ENCODE measurements at regions not wholly inside any gene's neighbourhood (a gene's known extent, or its start where the extent isn't known, plus 50 kb on each side); places are given as distances from the start of the nearest gene placed in this dataset.

DNA sequence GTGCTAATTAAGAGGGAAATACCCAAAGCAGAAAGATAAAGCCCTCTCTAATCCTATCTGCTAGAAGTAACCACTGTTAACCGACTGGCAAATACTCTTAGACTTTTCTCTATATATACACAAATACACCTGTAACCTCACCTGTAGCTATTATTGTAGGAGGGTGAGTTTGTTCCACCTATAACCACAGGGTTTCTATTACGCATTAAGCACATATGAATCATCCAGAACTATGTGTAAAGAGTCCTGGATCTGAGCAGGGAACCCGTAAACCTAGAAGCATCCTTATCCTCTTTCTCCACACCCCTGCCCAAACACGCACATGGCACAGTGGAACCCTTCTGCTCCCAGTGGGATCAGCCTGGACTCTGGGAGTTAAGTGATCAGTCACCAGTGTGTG lies 172.8 kb upstream of the C2CD4B start:
- TF ChIP-seq POLR2A (IDR thresholded peaks at IDR 0.05) (no peak), POLR2AphosphoS5 (IDR thresholded peaks at IDR 0.05) (no peak)
- TF ChIP-seq, protein P1, sequence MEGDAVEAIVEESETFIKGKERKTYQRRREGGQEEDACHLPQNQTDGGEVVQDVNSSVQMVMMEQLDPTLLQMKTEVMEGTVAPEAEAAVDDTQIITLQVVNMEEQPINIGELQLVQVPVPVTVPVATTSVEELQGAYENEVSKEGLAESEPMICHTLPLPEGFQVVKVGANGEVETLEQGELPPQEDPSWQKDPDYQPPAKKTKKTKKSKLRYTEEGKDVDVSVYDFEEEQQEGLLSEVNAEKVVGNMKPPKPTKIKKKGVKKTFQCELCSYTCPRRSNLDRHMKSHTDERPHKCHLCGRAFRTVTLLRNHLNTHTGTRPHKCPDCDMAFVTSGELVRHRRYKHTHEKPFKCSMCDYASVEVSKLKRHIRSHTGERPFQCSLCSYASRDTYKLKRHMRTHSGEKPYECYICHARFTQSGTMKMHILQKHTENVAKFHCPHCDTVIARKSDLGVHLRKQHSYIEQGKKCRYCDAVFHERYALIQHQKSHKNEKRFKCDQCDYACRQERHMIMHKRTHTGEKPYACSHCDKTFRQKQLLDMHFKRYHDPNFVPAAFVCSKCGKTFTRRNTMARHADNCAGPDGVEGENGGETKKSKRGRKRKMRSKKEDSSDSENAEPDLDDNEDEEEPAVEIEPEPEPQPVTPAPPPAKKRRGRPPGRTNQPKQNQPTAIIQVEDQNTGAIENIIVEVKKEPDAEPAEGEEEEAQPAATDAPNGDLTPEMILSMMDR (IDR thresholded peaks at IDR 0.05 in 8 of 11, conservative IDR thresholded peaks at IDR 0.05 in 3 of 11), result no peak
